Fibroblast of skin of right biceps (primary cell): ENCODE measurements at regions not wholly inside any gene's neighbourhood (a gene's known extent, or its start where the extent isn't known, plus 50 kb on each side); places are given as distances from the start of the nearest gene placed in this dataset.

Source experiments
- DNase-seq: peaks from one replicate; pipeline ENCODE4 v3.0.0-alpha.2; 2013

GRCh38 chr6:44682987-44683779 is 295.7 kb downstream of the CDC5L start:
- DNase-seq: no peak

GRCh38 chr6:44685213-44685612 is 297.7 kb downstream of the CDC5L start:
- no peak for DNase-seq

- DNase-seq: peak; percentile 94
These were observed 308.6 kb downstream of the CDC5L start for GRCh38 chr6:44696099-44696498.

- DNase-seq: peak; percentile 22
These were observed 309.2 kb downstream of the CDC5L start for GRCh38 chr6:44696686-44697085.

- peak; percentile 94 for DNase-seq
These were observed 309.8 kb downstream of the CDC5L start for GRCh38 chr6:44697327-44697726.

GRCh38 chr6:44698602-44699001 is 311.1 kb downstream of the CDC5L start:
- no peak for DNase-seq

- peak; percentile 80 for DNase-seq
These were observed 311.6 kb downstream of the CDC5L start for GRCh38 chr6:44699082-44699481.

- peak; percentile 28 for DNase-seq
These were observed 312.3 kb downstream of the CDC5L start for GRCh38 chr6:44699851-44700250.

- DNase-seq: no peak
These were observed 312.9 kb downstream of the CDC5L start for GRCh38 chr6:44700422-44700821.

- DNase-seq: no peak
These were observed 313.6 kb downstream of the CDC5L start for GRCh38 chr6:44701038-44701636.

GRCh38 chr6:44701637-44702101 is 314.2 kb downstream of the CDC5L start:
- peak; percentile 96 for DNase-seq

GRCh38 chr6:44702292-44702691 is 314.8 kb downstream of the CDC5L start:
- DNase-seq: peak; percentile 63

GRCh38 chr6:44704240-44705150 is 317.0 kb downstream of the CDC5L start:
- no peak for DNase-seq

GRCh38 chr6:44705596-44705995 is 318.1 kb downstream of the CDC5L start:
- DNase-seq: no peak

GRCh38 chr6:44706011-44706410 is 318.5 kb downstream of the CDC5L start:
- DNase-seq: no peak

- no peak for DNase-seq
These were observed 320.7 kb downstream of the CDC5L start for GRCh38 chr6:44708208-44708607.

GRCh38 chr6:44712353-44713111 is 325.0 kb downstream of the CDC5L start:
- DNase-seq: peak; percentile 12

- peak; percentile 53 for DNase-seq
These were observed 327.7 kb downstream of the CDC5L start for GRCh38 chr6:44715188-44715587.

GRCh38 chr6:44715925-44716324 is 328.4 kb downstream of the CDC5L start:
- DNase-seq: no peak

GRCh38 chr6:44717431-44717830 is 329.9 kb downstream of the CDC5L start:
- DNase-seq: no peak

- no peak for DNase-seq
These were observed 334.6 kb downstream of the CDC5L start for GRCh38 chr6:44721954-44722578.

- DNase-seq: no peak
These were observed 335.2 kb downstream of the CDC5L start for GRCh38 chr6:44722736-44723135.
